GM12874 (cell line): ENCODE measurements at regions not wholly inside any gene's neighbourhood (a gene's known extent, or its start where the extent isn't known, plus 50 kb on each side); places are given as distances from the start of the nearest gene placed in this dataset.
A peak's percentile ranks its signal among the peaks of the same experiment; 100 is the strongest.

Experiments used
- CTCF ChIP-seq: IDR thresholded peaks from 2 replicates; pipeline ENCODE4 v1.5.1; 2011; ENCODE audit warnings: low read depth, mild to moderate bottlenecking, control low read depth, low read length, moderate library complexity; ENCODE audit not compliant: insufficient read depth

GRCh38 chr3:168524129-168524528 is 428.4 kb upstream of the GOLIM4 start:
- TF ChIP-seq CTCF, result no peak

GRCh38 chr3:168517249-168518071 is 421.7 kb upstream of the GOLIM4 start:
- no peak for TF ChIP-seq CTCF

GRCh38 chr3:168514252-168514651 is 418.5 kb upstream of the GOLIM4 start:
- no peak for TF ChIP-seq CTCF

GRCh38 chr3:168512802-168513201 is 417.1 kb upstream of the GOLIM4 start:
- TF ChIP-seq CTCF, result no peak

- peak; percentile 47 for TF ChIP-seq CTCF
Observed at GRCh38 chr3:168511428-168512014, 415.8 kb upstream of the GOLIM4 start.

- TF ChIP-seq CTCF, result no peak
Observed at GRCh38 chr3:168506589-168506988, 410.9 kb upstream of the GOLIM4 start.

GRCh38 chr3:168501570-168501969 is 405.8 kb upstream of the GOLIM4 start:
- no peak for TF ChIP-seq CTCF
